ENCODE measurements at regions not wholly inside any gene's neighbourhood (a gene's known extent, or its start where the extent isn't known, plus 50 kb on each side); places are given as distances from the start of the nearest gene placed in this dataset.

GRCh38 chr4:167595898-167596297 lies 361.6 kb upstream of the SPOCK3 start:
- no peak for TF ChIP-seq SP2 (CRISPR knock-in tag; IDR thresholded peaks at IDR 0.05)
- no peak for TF ChIP-seq GABPA (IDR thresholded peaks at IDR 0.05; ENCODE audit: low read depth, low read length)
- no peak for TF ChIP-seq GABPA (CRISPR knock-in tag; IDR thresholded peaks at IDR 0.05; ENCODE audit: low read depth)
- TF ChIP-seq SNAPC2 (CRISPR knock-in tag; IDR thresholded peaks at IDR 0.05) = no peak
- no peak for TF ChIP-seq IRF2 (CRISPR knock-in tag; IDR thresholded peaks at IDR 0.05)
- peak; percentile 77; the same call in 1 of the 2 replicates for TF ChIP-seq ATF7 (IDR thresholded peaks at IDR 0.05)
- no peak for TF ChIP-seq ATF7 (CRISPR knock-in tag; IDR thresholded peaks at IDR 0.05)
- no peak for TF ChIP-seq RBM22 (optimal IDR thresholded peaks at IDR 0.05; ENCODE audit: low read length)
- TF ChIP-seq, protein P1, sequence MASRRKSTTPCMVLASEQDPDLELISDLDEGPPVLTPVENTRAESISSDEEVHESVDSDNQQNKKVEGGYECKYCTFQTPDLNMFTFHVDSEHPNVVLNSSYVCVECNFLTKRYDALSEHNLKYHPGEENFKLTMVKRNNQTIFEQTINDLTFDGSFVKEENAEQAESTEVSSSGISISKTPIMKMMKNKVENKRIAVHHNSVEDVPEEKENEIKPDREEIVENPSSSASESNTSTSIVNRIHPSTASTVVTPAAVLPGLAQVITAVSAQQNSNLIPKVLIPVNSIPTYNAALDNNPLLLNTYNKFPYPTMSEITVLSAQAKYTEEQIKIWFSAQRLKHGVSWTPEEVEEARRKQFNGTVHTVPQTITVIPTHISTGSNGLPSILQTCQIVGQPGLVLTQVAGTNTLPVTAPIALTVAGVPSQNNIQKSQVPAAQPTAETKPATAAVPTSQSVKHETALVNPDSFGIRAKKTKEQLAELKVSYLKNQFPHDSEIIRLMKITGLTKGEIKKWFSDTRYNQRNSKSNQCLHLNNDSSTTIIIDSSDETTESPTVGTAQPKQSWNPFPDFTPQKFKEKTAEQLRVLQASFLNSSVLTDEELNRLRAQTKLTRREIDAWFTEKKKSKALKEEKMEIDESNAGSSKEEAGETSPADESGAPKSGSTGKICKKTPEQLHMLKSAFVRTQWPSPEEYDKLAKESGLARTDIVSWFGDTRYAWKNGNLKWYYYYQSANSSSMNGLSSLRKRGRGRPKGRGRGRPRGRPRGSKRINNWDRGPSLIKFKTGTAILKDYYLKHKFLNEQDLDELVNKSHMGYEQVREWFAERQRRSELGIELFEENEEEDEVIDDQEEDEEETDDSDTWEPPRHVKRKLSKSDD (CRISPR knock-in tag; IDR thresholded peaks at IDR 0.05; ENCODE audit: low read depth) = no peak
- no peak for TF ChIP-seq SRF (IDR thresholded peaks at IDR 0.05; ENCODE audit: low read depth, low read length)
- no peak for TF ChIP-seq FOXO4 (CRISPR knock-in tag; conservative IDR thresholded peaks at IDR 0.05)

All from HepG2 (cell line).